ENCODE measurements at regions not wholly inside any gene's neighbourhood (a gene's known extent, or its start where the extent isn't known, plus 50 kb on each side); places are given as distances from the start of the nearest gene placed in this dataset.

DNA sequence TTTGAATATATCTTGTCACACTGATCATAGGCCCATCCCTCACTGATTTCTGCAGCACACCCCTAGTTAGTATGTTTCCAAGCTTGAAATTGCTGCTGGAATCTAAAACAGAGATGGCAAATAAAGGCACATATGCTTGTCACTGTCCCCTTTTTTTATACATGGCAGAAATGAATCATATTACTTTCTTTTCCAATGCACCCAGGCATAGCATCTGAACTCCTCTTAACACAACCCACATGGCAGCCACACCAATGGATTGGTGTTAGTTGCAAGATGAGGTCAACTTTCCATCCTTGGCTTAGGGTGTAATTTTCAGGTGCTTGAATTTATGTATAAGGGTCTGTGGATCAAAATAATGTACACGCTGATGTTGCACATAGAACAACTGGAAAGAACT, 473.8 kb upstream of the ZNF608 start:
- no peak overlapping the region for H3K4me3 ChIP-seq (replicated peaks in 1 of 3; ENCODE audit: insufficient read depth in 1 of 3, low read depth in 1 of 3, low read length in 3 of 3)
- H4K20me1 ChIP-seq (replicated peaks; ENCODE audit: control insufficient read depth, extremely low read depth, insufficient read depth, low read length): no peaks in the 10 kb centered on the region
- no peaks in the 10 kb centered on the region for H3K79me2 ChIP-seq (ENCODE audit: control insufficient read depth, insufficient read depth, low read length)
- no TSS peak for BruUV-seq (replicated peaks)
- dilution Hi-C loops (cut with MboI; ENCODE audit: extremely low pct_ligation_motif_present, low sequenced_read_pairs): no loop called here
- H3K9me3 ChIP-seq (replicated peaks; ENCODE audit: control insufficient read depth, insufficient read depth, low read length): no peaks in the 10 kb centered on the region
- no peak overlapping the region for H3K27ac ChIP-seq (ENCODE audit: insufficient read depth, low read depth, low read length)
- ChIA-PET CTCF (no interaction called here), POLR2A (no interaction called here)
- no peaks in the 10 kb centered on the region for H3K9me1 ChIP-seq (replicated peaks; ENCODE audit: control insufficient read depth, extremely low read depth, insufficient read depth, low read length)
- TF ChIP-seq, protein P1, sequence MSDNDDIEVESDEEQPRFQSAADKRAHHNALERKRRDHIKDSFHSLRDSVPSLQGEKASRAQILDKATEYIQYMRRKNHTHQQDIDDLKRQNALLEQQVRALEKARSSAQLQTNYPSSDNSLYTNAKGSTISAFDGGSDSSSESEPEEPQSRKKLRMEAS (IDR thresholded peaks at IDR 0.05; ENCODE audit: insufficient read depth, insufficient read length): no peak
- TF ChIP-seq, protein P2, sequence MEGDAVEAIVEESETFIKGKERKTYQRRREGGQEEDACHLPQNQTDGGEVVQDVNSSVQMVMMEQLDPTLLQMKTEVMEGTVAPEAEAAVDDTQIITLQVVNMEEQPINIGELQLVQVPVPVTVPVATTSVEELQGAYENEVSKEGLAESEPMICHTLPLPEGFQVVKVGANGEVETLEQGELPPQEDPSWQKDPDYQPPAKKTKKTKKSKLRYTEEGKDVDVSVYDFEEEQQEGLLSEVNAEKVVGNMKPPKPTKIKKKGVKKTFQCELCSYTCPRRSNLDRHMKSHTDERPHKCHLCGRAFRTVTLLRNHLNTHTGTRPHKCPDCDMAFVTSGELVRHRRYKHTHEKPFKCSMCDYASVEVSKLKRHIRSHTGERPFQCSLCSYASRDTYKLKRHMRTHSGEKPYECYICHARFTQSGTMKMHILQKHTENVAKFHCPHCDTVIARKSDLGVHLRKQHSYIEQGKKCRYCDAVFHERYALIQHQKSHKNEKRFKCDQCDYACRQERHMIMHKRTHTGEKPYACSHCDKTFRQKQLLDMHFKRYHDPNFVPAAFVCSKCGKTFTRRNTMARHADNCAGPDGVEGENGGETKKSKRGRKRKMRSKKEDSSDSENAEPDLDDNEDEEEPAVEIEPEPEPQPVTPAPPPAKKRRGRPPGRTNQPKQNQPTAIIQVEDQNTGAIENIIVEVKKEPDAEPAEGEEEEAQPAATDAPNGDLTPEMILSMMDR (IDR thresholded peaks at IDR 0.05; ENCODE audit: extremely low read depth in 1 of 2, insufficient read depth in 1 of 2, low read depth in 1 of 2, low read length in 2 of 2): no peak
- TF ChIP-seq FOS (IDR thresholded peaks at IDR 0.05; ENCODE audit: borderline replicate concordance, insufficient read depth, low read length) (no peak), JUN (IDR thresholded peaks at IDR 0.05; ENCODE audit: borderline replicate concordance, insufficient read depth, insufficient read length, low read depth) (no peak), EZH2 (IDR thresholded peaks at IDR 0.05; ENCODE audit: borderline replicate concordance, low read depth, low read length, severe bottlenecking) (no peak), POLR2A (IDR thresholded peaks at IDR 0.05; ENCODE audit: low read depth, low read length) (no peak), MYC (IDR thresholded peaks at IDR 0.05; ENCODE audit: low read depth, low read length) (no peak), POLR2AphosphoS5 (IDR thresholded peaks at IDR 0.05; ENCODE audit: insufficient read depth, low read depth, low read length) (no peak), GATA2 (IDR thresholded peaks at IDR 0.05; ENCODE audit: insufficient read depth, insufficient read length, low read depth, low read length) (no peak)
- DNase-seq (ENCODE audit: low read depth, low spot score) (no peak), FAIRE-seq (no peak)
- no peaks in the 10 kb centered on the region for H3K4me1 ChIP-seq (ENCODE audit: control insufficient read depth, extremely low read depth, insufficient read depth, low read length)
- no peak overlapping the region for H3K4me2 ChIP-seq (ENCODE audit: insufficient read depth, low read length)
- intact Hi-C loops (cut with micrococcal nuclease): no loop called here
- no peaks in the 10 kb centered on the region for H3K36me3 ChIP-seq (ENCODE audit: control insufficient read depth in 2 of 2, extremely low read depth in 1 of 2, insufficient read depth in 2 of 2, low read length in 2 of 2)
- no peak overlapping the region for H3K9ac ChIP-seq (replicated peaks; ENCODE audit: extremely low read depth, insufficient read depth, low read length)
- no peak overlapping the region for H2AFZ ChIP-seq (ENCODE audit: low read depth, low read length)
- H3K27me3 ChIP-seq (ENCODE audit: control insufficient read depth in 2 of 2, insufficient read depth in 2 of 2, low read length in 2 of 2): no peaks in the 10 kb centered on the region

Data from endothelial cell of umbilical vein (primary cell).